ENCODE measurements at regions not wholly inside any gene's neighbourhood (a gene's known extent, or its start where the extent isn't known, plus 50 kb on each side); places are given as distances from the start of the nearest gene placed in this dataset.

DNA sequence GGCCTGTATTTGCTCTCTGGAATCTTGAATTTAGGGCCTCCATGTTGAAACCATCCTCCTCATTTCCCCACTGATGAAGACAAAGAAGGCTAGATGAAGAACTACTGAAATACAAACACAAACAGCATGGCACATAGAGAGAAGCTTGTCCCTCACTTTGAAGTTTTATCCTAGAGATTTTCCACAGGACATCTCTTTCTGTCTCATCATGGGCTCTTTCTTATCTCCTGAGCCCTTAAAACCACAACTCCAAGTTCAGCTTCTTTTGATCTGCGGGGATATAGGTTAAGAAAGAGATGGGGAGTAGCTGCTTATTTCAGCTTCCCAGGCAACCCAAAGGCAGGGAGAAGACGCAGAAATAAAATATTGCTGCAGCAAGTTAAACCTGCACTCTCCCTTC lies 213.1 kb upstream of the LRIG1 start:
- TF ChIP-seq, protein P1, sequence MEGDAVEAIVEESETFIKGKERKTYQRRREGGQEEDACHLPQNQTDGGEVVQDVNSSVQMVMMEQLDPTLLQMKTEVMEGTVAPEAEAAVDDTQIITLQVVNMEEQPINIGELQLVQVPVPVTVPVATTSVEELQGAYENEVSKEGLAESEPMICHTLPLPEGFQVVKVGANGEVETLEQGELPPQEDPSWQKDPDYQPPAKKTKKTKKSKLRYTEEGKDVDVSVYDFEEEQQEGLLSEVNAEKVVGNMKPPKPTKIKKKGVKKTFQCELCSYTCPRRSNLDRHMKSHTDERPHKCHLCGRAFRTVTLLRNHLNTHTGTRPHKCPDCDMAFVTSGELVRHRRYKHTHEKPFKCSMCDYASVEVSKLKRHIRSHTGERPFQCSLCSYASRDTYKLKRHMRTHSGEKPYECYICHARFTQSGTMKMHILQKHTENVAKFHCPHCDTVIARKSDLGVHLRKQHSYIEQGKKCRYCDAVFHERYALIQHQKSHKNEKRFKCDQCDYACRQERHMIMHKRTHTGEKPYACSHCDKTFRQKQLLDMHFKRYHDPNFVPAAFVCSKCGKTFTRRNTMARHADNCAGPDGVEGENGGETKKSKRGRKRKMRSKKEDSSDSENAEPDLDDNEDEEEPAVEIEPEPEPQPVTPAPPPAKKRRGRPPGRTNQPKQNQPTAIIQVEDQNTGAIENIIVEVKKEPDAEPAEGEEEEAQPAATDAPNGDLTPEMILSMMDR (conservative IDR thresholded peaks at IDR 0.05; ENCODE audit: low read length): no peak
- TF ChIP-seq EZH2phosphoT487 (IDR thresholded peaks at IDR 0.05; ENCODE audit: borderline replicate concordance, low read depth, low read length): no peak
